ENCODE measurements at regions not wholly inside any gene's neighbourhood (a gene's known extent, or its start where the extent isn't known, plus 50 kb on each side); places are given as distances from the start of the nearest gene placed in this dataset.

DNA sequence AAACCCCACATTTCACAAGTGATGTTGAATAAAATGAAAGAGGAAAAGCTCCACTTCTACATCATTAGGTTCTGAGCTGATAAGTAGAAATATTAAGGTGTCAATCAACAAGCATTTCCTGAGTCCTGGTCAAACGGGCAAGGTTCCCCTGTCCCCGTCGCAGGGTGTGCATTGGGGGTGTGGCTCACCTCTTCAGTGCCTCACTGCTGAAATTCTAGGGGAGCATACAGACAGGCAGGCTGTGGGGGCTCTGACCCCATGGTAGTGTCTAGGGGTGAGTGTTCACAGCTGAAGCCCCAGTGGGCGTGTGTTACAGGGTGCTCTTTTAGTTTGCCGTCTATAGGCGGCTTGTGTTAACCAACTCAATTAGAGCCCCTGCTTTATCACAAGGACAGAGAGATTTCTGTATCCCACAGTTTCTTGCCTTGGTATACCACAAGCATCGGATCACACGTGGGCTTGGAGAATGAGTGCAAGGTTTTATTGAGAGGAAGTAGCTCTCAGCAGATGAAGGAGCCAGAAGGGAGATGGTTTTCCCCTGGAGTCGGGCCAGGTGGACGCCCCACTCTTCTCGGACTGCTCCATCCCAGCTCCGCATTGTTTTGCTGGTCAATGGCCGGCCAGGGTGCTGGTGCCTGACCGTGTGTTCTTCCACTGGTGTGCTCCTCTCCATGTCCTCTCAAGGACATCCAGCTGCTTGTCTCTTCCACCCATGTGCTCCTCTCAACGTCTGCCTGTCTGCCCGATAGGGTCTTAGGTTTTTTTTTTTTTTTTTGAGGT lies 238.2 kb upstream of the NLRP1 start:
- TF ChIP-seq, protein P1, sequence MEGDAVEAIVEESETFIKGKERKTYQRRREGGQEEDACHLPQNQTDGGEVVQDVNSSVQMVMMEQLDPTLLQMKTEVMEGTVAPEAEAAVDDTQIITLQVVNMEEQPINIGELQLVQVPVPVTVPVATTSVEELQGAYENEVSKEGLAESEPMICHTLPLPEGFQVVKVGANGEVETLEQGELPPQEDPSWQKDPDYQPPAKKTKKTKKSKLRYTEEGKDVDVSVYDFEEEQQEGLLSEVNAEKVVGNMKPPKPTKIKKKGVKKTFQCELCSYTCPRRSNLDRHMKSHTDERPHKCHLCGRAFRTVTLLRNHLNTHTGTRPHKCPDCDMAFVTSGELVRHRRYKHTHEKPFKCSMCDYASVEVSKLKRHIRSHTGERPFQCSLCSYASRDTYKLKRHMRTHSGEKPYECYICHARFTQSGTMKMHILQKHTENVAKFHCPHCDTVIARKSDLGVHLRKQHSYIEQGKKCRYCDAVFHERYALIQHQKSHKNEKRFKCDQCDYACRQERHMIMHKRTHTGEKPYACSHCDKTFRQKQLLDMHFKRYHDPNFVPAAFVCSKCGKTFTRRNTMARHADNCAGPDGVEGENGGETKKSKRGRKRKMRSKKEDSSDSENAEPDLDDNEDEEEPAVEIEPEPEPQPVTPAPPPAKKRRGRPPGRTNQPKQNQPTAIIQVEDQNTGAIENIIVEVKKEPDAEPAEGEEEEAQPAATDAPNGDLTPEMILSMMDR (optimal IDR thresholded peaks at IDR 0.05 in 1 of 3, IDR thresholded peaks at IDR 0.05 in 1 of 3, conservative IDR thresholded peaks at IDR 0.05 in 1 of 3; ENCODE audit: extremely low read depth in 1 of 3, insufficient read depth in 2 of 3, low read length in 3 of 3): no peak
- TF ChIP-seq EZH2 (IDR thresholded peaks at IDR 0.05; ENCODE audit: low read length): no peak

Data from keratinocyte (primary cell).